Endothelial cell of umbilical vein (primary cell): ENCODE measurements at regions not wholly inside any gene's neighbourhood (a gene's known extent, or its start where the extent isn't known, plus 50 kb on each side); places are given as distances from the start of the nearest gene placed in this dataset.

ENCODE experiments used
- BruUV-seq: library from RNA; stranded (reverse); fragments of 400-500 nt; replicated peaks from 2 replicates; lab custom pipeline; 2021; lab: Mats Ljungman, UMichigan
- CTCF ChIA-PET: fragments of 300-600, 350-600 bp; sonication (Branson Sonifier 250); formaldehyde crosslinking; loops from one replicate; lab custom pipeline; 2021; ENCODE audit warnings: antibody characterized with exemption, inconsistent platforms; lab: Charles Lee
- POLR2A ChIA-PET: fragments of 300-600, 350-600 bp; sonication (Branson Sonifier 250); formaldehyde crosslinking; loops from one replicate; lab custom pipeline; 2021; ENCODE audit warnings: antibody characterized with exemption, inconsistent platforms; lab: Charles Lee
- DNase-seq: peaks from one replicate; pipeline ENCODE4 v3.0.0-alpha.2; 2011; ENCODE audit warnings: low read depth, low spot score
- FAIRE-seq: peaks from 2 replicates; lab custom pipeline; 2011; peaks lifted over from hg19 to GRCh38; lab: Jason Lieb, UNC
- H2AFZ ChIP-seq: 2 replicates; pipeline ENCODE4 v1.6.0; 2012; ENCODE audit warnings: low read depth, low read length, control low read depth, inconsistent platforms
- H3K27ac ChIP-seq: 2 replicates; pipeline ENCODE4 v1.5.1; 2011; ENCODE audit warnings: low read depth, mild to moderate bottlenecking, control low read depth, low read length, moderate library complexity; ENCODE audit not compliant: insufficient read depth
- H3K27me3 ChIP-seq, 2 experiments: 2 replicates each; pipeline versions ENCODE4 v1.6.0 to v1.6.1; 2011; ENCODE audit warnings: low read length in 2 of 2, mixed read lengths in 1 of 2; ENCODE audit not compliant: control insufficient read depth in 2 of 2, insufficient read depth in 2 of 2
- H3K36me3 ChIP-seq, 2 experiments: 2 replicates in 1 of 2; 3 replicates in 1 of 2; pipeline ENCODE4 v1.5.1; 2011; ENCODE audit warnings: low read length in 2 of 2, mild to moderate bottlenecking in 1 of 2, moderate library complexity in 1 of 2; ENCODE audit not compliant: control insufficient read depth in 2 of 2, insufficient read depth in 2 of 2; ENCODE audit errors: extremely low read depth in 1 of 2
- H3K4me1 ChIP-seq: 3 replicates; pipeline ENCODE4 v1.5.1; 2011; ENCODE audit warnings: mild to moderate bottlenecking, low read length; ENCODE audit not compliant: control insufficient read depth, insufficient read depth; ENCODE audit errors: extremely low read depth
- H3K4me2 ChIP-seq: 2 replicates; pipeline ENCODE4 v1.6.1; 2011; ENCODE audit warnings: low read length, control low read depth, mixed read lengths; ENCODE audit not compliant: insufficient read depth
- H3K4me3 ChIP-seq, 3 experiments: fragments of 200-600 bp in 1 of 3; sonication (generic), shearing (Covaris generic) in 1 of 3; replicated peaks in 1 of 3; 2 replicates each; pipeline ENCODE4 v1.5.1; 2011 to 2016; ENCODE audit warnings: control low read depth in 3 of 3, low read length in 3 of 3, mild to moderate bottlenecking in 2 of 3, inconsistent platforms in 1 of 3, low read depth in 1 of 3, moderate library complexity in 1 of 3; ENCODE audit not compliant: insufficient read depth in 1 of 3
- H3K79me2 ChIP-seq: 2 replicates; pipeline ENCODE4 v1.6.0; 2012; ENCODE audit warnings: low read length, inconsistent platforms; ENCODE audit not compliant: control insufficient read depth, insufficient read depth
- H3K9ac ChIP-seq: replicated peaks from 2 replicates; pipeline ENCODE3; 2011; ENCODE audit warnings: low read length, control low read depth; ENCODE audit not compliant: insufficient read depth; ENCODE audit errors: extremely low read depth
- H3K9me1 ChIP-seq: replicated peaks from 3 replicates; pipeline ENCODE4 v1.6.0; 2011; ENCODE audit warnings: mild to moderate bottlenecking, low read length; ENCODE audit not compliant: control insufficient read depth, insufficient read depth; ENCODE audit errors: extremely low read depth
- H3K9me3 ChIP-seq: replicated peaks from 2 replicates; pipeline ENCODE4 v1.5.1; 2012; ENCODE audit warnings: low read length, inconsistent platforms; ENCODE audit not compliant: control insufficient read depth, insufficient read depth
- H4K20me1 ChIP-seq: replicated peaks from 2 replicates; pipeline ENCODE3; 2011; ENCODE audit warnings: mild to moderate bottlenecking, low read length; ENCODE audit not compliant: control insufficient read depth, insufficient read depth; ENCODE audit errors: extremely low read depth
- CTCF ChIP-seq, 2 donors: IDR thresholded peaks; 1 replicate in 1 of 2; 2 replicates in 1 of 2; pipeline ENCODE4 v1.5.1; 2011; ENCODE audit warnings: low read length in 2 of 2, mild to moderate bottlenecking in 2 of 2, moderate library complexity in 2 of 2, control low read depth in 1 of 2, inconsistent platforms in 1 of 2, low read depth in 1 of 2; ENCODE audit not compliant: insufficient read depth in 1 of 2; ENCODE audit errors: extremely low read depth in 1 of 2
- EZH2 ChIP-seq: IDR thresholded peaks from 2 replicates; pipeline ENCODE4 v1.6.1; 2012; ENCODE audit warnings: borderline replicate concordance, low read depth, mild to moderate bottlenecking, moderate library complexity, low read length, inconsistent platforms; ENCODE audit not compliant: severe bottlenecking
- FOS ChIP-seq: IDR thresholded peaks from 2 replicates; pipeline ENCODE4 v1.6.1; 2011; ENCODE audit warnings: mild to moderate bottlenecking, low read length, moderate library complexity, borderline replicate concordance; ENCODE audit not compliant: insufficient read depth
- GATA2 ChIP-seq: IDR thresholded peaks from 2 replicates; pipeline ENCODE4 v1.7.0; 2011; ENCODE audit warnings: low read depth, mild to moderate bottlenecking, moderate library complexity, mixed read lengths, low read length; ENCODE audit not compliant: insufficient read length, insufficient read depth
- JUN ChIP-seq: IDR thresholded peaks from 2 replicates; pipeline ENCODE4 v1.6.1; 2011; ENCODE audit warnings: borderline replicate concordance, low read depth; ENCODE audit not compliant: insufficient read length, insufficient read depth
- MAX ChIP-seq: IDR thresholded peaks from 2 replicates; pipeline ENCODE4 v1.6.1; 2011; ENCODE audit not compliant: insufficient read depth, insufficient read length
- MYC ChIP-seq: IDR thresholded peaks from one replicate; pipeline ENCODE4 v1.6.1; 2011; ENCODE audit warnings: mild to moderate bottlenecking, low read depth, low read length
- POLR2A ChIP-seq: IDR thresholded peaks from 2 replicates; pipeline ENCODE4 v1.6.1; 2012; ENCODE audit warnings: low read depth, mild to moderate bottlenecking, control low read depth, low read length
- POLR2AphosphoS5 ChIP-seq: IDR thresholded peaks from 2 replicates; pipeline ENCODE4 v1.6.1; 2012; ENCODE audit warnings: low read depth, mild to moderate bottlenecking, control low read depth, low read length, moderate library complexity; ENCODE audit not compliant: insufficient read depth
- dilution Hi-C: fragments of 300-500 bp; cut with MboI; formaldehyde crosslinking; loops from one replicate; pipeline ENCODE4 v1.15.0; 2019; ENCODE audit warnings: low sequenced_read_pairs; ENCODE audit not compliant: extremely low pct_ligation_motif_present
- intact Hi-C: fragments of 100-400 bp; cut with micrococcal nuclease; formaldehyde crosslinking; loops from one replicate; pipeline ENCODE4 v1.10.0; 2022

- CTCF ChIA-PET: no interaction called here
Measured at GRCh38 chr10:109114579-109114978, 808.7 kb downstream of the XPNPEP1 start.

More at GRCh38 chr10:109114579-109114978, 808.7 kb downstream of the XPNPEP1 start:
- Histone ChIP-seq H2AFZ (no peak overlapping the region), H3K27me3 (no peaks in the 10 kb centered on the region), H4K20me1 (no peaks in the 10 kb centered on the region), H3K9ac (no peak overlapping the region), H3K27ac (no peak overlapping the region), H3K79me2 (no peaks in the 10 kb centered on the region), H3K4me1 (no peaks in the 10 kb centered on the region), H3K4me3 (no peak overlapping the region), H3K9me1 (no peaks in the 10 kb centered on the region), H3K4me2 (no peak overlapping the region), H3K36me3 (no peaks in the 10 kb centered on the region), H3K9me3 (peaks cover 5% of the 10 kb centered on the region)
- POLR2A ChIA-PET: no interaction called here
- no peak for TF ChIP-seq FOS
- no peak for TF ChIP-seq JUN
- no peak for TF ChIP-seq GATA2
- no peak for TF ChIP-seq CTCF (IDR thresholded peaks at IDR 0.05; ENCODE audit: extremely low read depth in 1 of 2, insufficient read depth in 1 of 2, low read depth in 1 of 2, low read length in 2 of 2)
- no peak for TF ChIP-seq MAX
- TF ChIP-seq POLR2A: no peak
- TF ChIP-seq EZH2: no peak
- TF ChIP-seq MYC: no peak
- TF ChIP-seq POLR2AphosphoS5: no peak
- BruUV-seq: no TSS peak
- dilution Hi-C loops: no loop called here
- intact Hi-C loops: no loop called here
- DNase-seq (no peak), FAIRE-seq (no peak)
